ENCODE measurements at regions not wholly inside any gene's neighbourhood (a gene's known extent, or its start where the extent isn't known, plus 50 kb on each side); places are given as distances from the start of the nearest gene placed in this dataset.
A peak's percentile ranks its signal among the peaks of the same experiment; 100 is the strongest.

GRCh38 chr3:101156787-101157345 is 163.5 kb downstream of the IMPG2 start:
- Histone ChIP-seq H3K27me3 (ENCODE audit: control insufficient read depth, insufficient read depth, low read length) (no peaks in the 10 kb centered on the region), H3K9me3 (ENCODE audit: control insufficient read depth, insufficient read depth, low read length) (no peaks in the 10 kb centered on the region), H3K27ac (ENCODE audit: low read depth, low read length) (no peak overlapping the region), H3K4me3 (ENCODE audit: low read depth, low read length) (no peak overlapping the region), H3K36me3 (ENCODE audit: control insufficient read depth, insufficient read depth, low read length) (no peaks in the 10 kb centered on the region), H3K4me1 (ENCODE audit: control insufficient read depth, insufficient read depth, low read length) (no peaks in the 10 kb centered on the region)
- DNase-seq (ENCODE audit: low read depth in 4 of 6, low spot score in 6 of 6) = no peak
- 100% methylated on average over 1 of the region's 1 CpG for WGBS (ENCODE audit: insufficient coverage)

GRCh38 chr3:101155825-101156224 is 162.6 kb upstream of the ABI3BP start:
- H3K4me1 ChIP-seq (ENCODE audit: control insufficient read depth, insufficient read depth, low read length) = no peaks in the 10 kb centered on the region
- H3K36me3 ChIP-seq (ENCODE audit: control insufficient read depth, insufficient read depth, low read length) = no peaks in the 10 kb centered on the region
- peak in 2 of 6 donors; percentile 8 to 94 for DNase-seq (ENCODE audit: low read depth in 4 of 6, low spot score in 6 of 6)
- no peak overlapping the region for H3K27ac ChIP-seq (ENCODE audit: low read depth, low read length)
- no peaks in the 10 kb centered on the region for H3K27me3 ChIP-seq (ENCODE audit: control insufficient read depth, insufficient read depth, low read length)
- no peaks in the 10 kb centered on the region for H3K9me3 ChIP-seq (ENCODE audit: control insufficient read depth, insufficient read depth, low read length)
- H3K4me3 ChIP-seq (ENCODE audit: low read depth, low read length) = no peak overlapping the region

- Histone ChIP-seq H3K27me3 (ENCODE audit: control insufficient read depth, insufficient read depth, low read length) (no peaks in the 10 kb centered on the region), H3K27ac (ENCODE audit: low read depth, low read length) (no peak overlapping the region), H3K9me3 (ENCODE audit: control insufficient read depth, insufficient read depth, low read length) (no peaks in the 10 kb centered on the region), H3K4me3 (ENCODE audit: low read depth, low read length) (no peak overlapping the region), H3K4me1 (ENCODE audit: control insufficient read depth, insufficient read depth, low read length) (no peaks in the 10 kb centered on the region), H3K36me3 (ENCODE audit: control insufficient read depth, insufficient read depth, low read length) (no peaks in the 10 kb centered on the region)
- no peak for DNase-seq (ENCODE audit: low read depth in 4 of 6, low spot score in 6 of 6)
- WGBS (ENCODE audit: insufficient coverage) = 80% methylated on average over 1 of the region's 2 CpGs
Observed at GRCh38 chr3:101154401-101154800, 161.2 kb upstream of the ABI3BP start.

GRCh38 chr3:101151286-101151913 is 158.2 kb upstream of the ABI3BP start:
- Histone ChIP-seq H3K27ac (ENCODE audit: low read depth, low read length) (no peak overlapping the region), H3K27me3 (ENCODE audit: control insufficient read depth, insufficient read depth, low read length) (no peaks in the 10 kb centered on the region), H3K4me3 (ENCODE audit: low read depth, low read length) (no peak overlapping the region), H3K4me1 (ENCODE audit: control insufficient read depth, insufficient read depth, low read length) (no peaks in the 10 kb centered on the region), H3K9me3 (ENCODE audit: control insufficient read depth, insufficient read depth, low read length) (no peaks in the 10 kb centered on the region), H3K36me3 (ENCODE audit: control insufficient read depth, insufficient read depth, low read length) (no peaks in the 10 kb centered on the region)
- WGBS (ENCODE audit: insufficient coverage) = no CpG with 5 or more reads among the region's 3 CpGs
- DNase-seq (ENCODE audit: low read depth in 4 of 6, low spot score in 6 of 6) = no peak

GRCh38 chr3:101150504-101150903 is 157.3 kb upstream of the ABI3BP start:
- no peak overlapping the region for H3K27ac ChIP-seq (ENCODE audit: low read depth, low read length)
- H3K27me3 ChIP-seq (ENCODE audit: control insufficient read depth, insufficient read depth, low read length) = no peaks in the 10 kb centered on the region
- 75% methylated on average over 2 of the region's 2 CpGs for WGBS (ENCODE audit: insufficient coverage)
- no peak overlapping the region for H3K4me3 ChIP-seq (ENCODE audit: low read depth, low read length)
- no peaks in the 10 kb centered on the region for H3K4me1 ChIP-seq (ENCODE audit: control insufficient read depth, insufficient read depth, low read length)
- H3K9me3 ChIP-seq (ENCODE audit: control insufficient read depth, insufficient read depth, low read length) = no peaks in the 10 kb centered on the region
- DNase-seq (ENCODE audit: low read depth in 4 of 6, low spot score in 6 of 6) = no peak
- H3K36me3 ChIP-seq (ENCODE audit: control insufficient read depth, insufficient read depth, low read length) = no peaks in the 10 kb centered on the region

- DNase-seq (ENCODE audit: low read depth in 4 of 6, low spot score in 6 of 6) = no peak
- Histone ChIP-seq H3K4me3 (ENCODE audit: low read depth, low read length) (no peak overlapping the region), H3K27me3 (ENCODE audit: control insufficient read depth, insufficient read depth, low read length) (no peaks in the 10 kb centered on the region), H3K4me1 (ENCODE audit: control insufficient read depth, insufficient read depth, low read length) (no peaks in the 10 kb centered on the region), H3K36me3 (ENCODE audit: control insufficient read depth, insufficient read depth, low read length) (no peaks in the 10 kb centered on the region), H3K27ac (ENCODE audit: low read depth, low read length) (no peak overlapping the region), H3K9me3 (ENCODE audit: control insufficient read depth, insufficient read depth, low read length) (no peaks in the 10 kb centered on the region)
- no CpG with 5 or more reads among the region's 2 CpGs for WGBS (ENCODE audit: insufficient coverage)
Observed at GRCh38 chr3:101149707-101150106, 156.5 kb upstream of the ABI3BP start.

- no CpG with 5 or more reads among the region's 1 CpG for WGBS (ENCODE audit: insufficient coverage)
- DNase-seq (ENCODE audit: low read depth in 4 of 6, low spot score in 6 of 6) = no peak
- Histone ChIP-seq H3K27me3 (ENCODE audit: control insufficient read depth, insufficient read depth, low read length) (no peaks in the 10 kb centered on the region), H3K27ac (ENCODE audit: low read depth, low read length) (no peak overlapping the region), H3K36me3 (ENCODE audit: control insufficient read depth, insufficient read depth, low read length) (no peaks in the 10 kb centered on the region), H3K9me3 (ENCODE audit: control insufficient read depth, insufficient read depth, low read length) (no peaks in the 10 kb centered on the region), H3K4me3 (ENCODE audit: low read depth, low read length) (no peak overlapping the region), H3K4me1 (ENCODE audit: control insufficient read depth, insufficient read depth, low read length) (no peaks in the 10 kb centered on the region)
Observed at GRCh38 chr3:101149251-101149650, 156.0 kb upstream of the ABI3BP start.

GRCh38 chr3:101148001-101148400 is 154.8 kb upstream of the ABI3BP start:
- Histone ChIP-seq H3K27me3 (ENCODE audit: control insufficient read depth, insufficient read depth, low read length) (no peaks in the 10 kb centered on the region), H3K9me3 (ENCODE audit: control insufficient read depth, insufficient read depth, low read length) (no peaks in the 10 kb centered on the region), H3K4me3 (ENCODE audit: low read depth, low read length) (no peak overlapping the region), H3K4me1 (ENCODE audit: control insufficient read depth, insufficient read depth, low read length) (no peaks in the 10 kb centered on the region), H3K27ac (ENCODE audit: low read depth, low read length) (no peak overlapping the region), H3K36me3 (ENCODE audit: control insufficient read depth, insufficient read depth, low read length) (no peaks in the 10 kb centered on the region)
- WGBS (ENCODE audit: insufficient coverage) = 70% methylated on average over 1 of the region's 3 CpGs
- no peak for DNase-seq (ENCODE audit: low read depth in 4 of 6, low spot score in 6 of 6)

- Histone ChIP-seq H3K27me3 (ENCODE audit: control insufficient read depth, insufficient read depth, low read length) (no peaks in the 10 kb centered on the region), H3K9me3 (ENCODE audit: control insufficient read depth, insufficient read depth, low read length) (no peaks in the 10 kb centered on the region), H3K36me3 (ENCODE audit: control insufficient read depth, insufficient read depth, low read length) (no peaks in the 10 kb centered on the region), H3K4me3 (ENCODE audit: low read depth, low read length) (no peak overlapping the region), H3K4me1 (ENCODE audit: control insufficient read depth, insufficient read depth, low read length) (no peaks in the 10 kb centered on the region), H3K27ac (ENCODE audit: low read depth, low read length) (no peak overlapping the region)
- 75% methylated on average over 2 of the region's 2 CpGs for WGBS (ENCODE audit: insufficient coverage)
- no peak for DNase-seq (ENCODE audit: low read depth in 4 of 6, low spot score in 6 of 6)
Observed at GRCh38 chr3:101146946-101147345, 153.7 kb upstream of the ABI3BP start.

- Histone ChIP-seq H3K4me3 (ENCODE audit: low read depth, low read length) (no peak overlapping the region), H3K27me3 (ENCODE audit: control insufficient read depth, insufficient read depth, low read length) (no peaks in the 10 kb centered on the region), H3K36me3 (ENCODE audit: control insufficient read depth, insufficient read depth, low read length) (no peaks in the 10 kb centered on the region), H3K4me1 (ENCODE audit: control insufficient read depth, insufficient read depth, low read length) (no peaks in the 10 kb centered on the region), H3K9me3 (ENCODE audit: control insufficient read depth, insufficient read depth, low read length) (no peaks in the 10 kb centered on the region), H3K27ac (ENCODE audit: low read depth, low read length) (no peak overlapping the region)
- WGBS (ENCODE audit: insufficient coverage) = 94% methylated on average over 2 of the region's 3 CpGs
- DNase-seq (ENCODE audit: low read depth in 4 of 6, low spot score in 6 of 6) = no peak
Observed at GRCh38 chr3:101144105-101144504, 150.9 kb upstream of the ABI3BP start.

All from spinal cord (tissue), 9 donors.